ENCODE measurements at regions not wholly inside any gene's neighbourhood (a gene's known extent, or its start where the extent isn't known, plus 50 kb on each side); places are given as distances from the start of the nearest gene placed in this dataset.

- no peak for TF ChIP-seq POLR2AphosphoS5 (IDR thresholded peaks at IDR 0.05)
- no peak for TF ChIP-seq CTCF (IDR thresholded peaks at IDR 0.05 in 8 of 11, conservative IDR thresholded peaks at IDR 0.05 in 3 of 11)
Observed at GRCh38 chr14:71688576-71688975, 243.7 kb upstream of the RGS6 start.
